ENCODE measurements at regions not wholly inside any gene's neighbourhood (a gene's known extent, or its start where the extent isn't known, plus 50 kb on each side); places are given as distances from the start of the nearest gene placed in this dataset.

GRCh38 chr9:14434971-14435718 lies 121.2 kb upstream of the NFIB start:
- Histone ChIP-seq H3K79me2 (no peaks in the 10 kb centered on the region), H3K36me3 (ENCODE audit: control insufficient read depth, insufficient read depth, low read length) (no peaks in the 10 kb centered on the region), H2AFZ (no peak overlapping the region), H3K4me2 (ENCODE audit: low read length) (no peak overlapping the region), H3K27me3 (ENCODE audit: control insufficient read depth, insufficient read depth, low read length) (no peaks in the 10 kb centered on the region), H3K4me3 (ENCODE audit: low read depth, low read length) (no peak overlapping the region), H3K9ac (no peak overlapping the region), H3K4me1 (no peaks in the 10 kb centered on the region), H3K9me3 (ENCODE audit: control insufficient read depth, low read length) (no peaks in the 10 kb centered on the region), H3K27ac (no peak overlapping the region)
- no peak for TF ChIP-seq CTCF (IDR thresholded peaks at IDR 0.05)

GRCh38 chr9:14434158-14434504 lies 120.2 kb upstream of the NFIB start:
- H3K4me2 ChIP-seq (ENCODE audit: low read length): no peak overlapping the region
- H3K4me3 ChIP-seq (ENCODE audit: low read depth, low read length): no peak overlapping the region
- H3K27me3 ChIP-seq (ENCODE audit: control insufficient read depth, insufficient read depth, low read length): no peaks in the 10 kb centered on the region
- no peaks in the 10 kb centered on the region for H3K9me3 ChIP-seq (ENCODE audit: control insufficient read depth, low read length)
- H3K36me3 ChIP-seq (ENCODE audit: control insufficient read depth, insufficient read depth, low read length): no peaks in the 10 kb centered on the region
- no peaks in the 10 kb centered on the region for H3K79me2 ChIP-seq
- H3K27ac ChIP-seq: no peak overlapping the region
- H3K4me1 ChIP-seq: no peaks in the 10 kb centered on the region
- no peak overlapping the region for H3K9ac ChIP-seq
- TF ChIP-seq CTCF (IDR thresholded peaks at IDR 0.05): no peak
- no peak overlapping the region for H2AFZ ChIP-seq

GRCh38 chr9:14433351-14434157 lies 119.6 kb upstream of the NFIB start:
- no peaks in the 10 kb centered on the region for H3K4me1 ChIP-seq
- no peaks in the 10 kb centered on the region for H3K36me3 ChIP-seq (ENCODE audit: control insufficient read depth, insufficient read depth, low read length)
- H3K9ac ChIP-seq: no peak overlapping the region
- no peak overlapping the region for H3K4me2 ChIP-seq (ENCODE audit: low read length)
- no peaks in the 10 kb centered on the region for H3K27me3 ChIP-seq (ENCODE audit: control insufficient read depth, insufficient read depth, low read length)
- no peaks in the 10 kb centered on the region for H3K79me2 ChIP-seq
- no peaks in the 10 kb centered on the region for H3K9me3 ChIP-seq (ENCODE audit: control insufficient read depth, low read length)
- H2AFZ ChIP-seq: no peak overlapping the region
- no peak for TF ChIP-seq CTCF (IDR thresholded peaks at IDR 0.05)
- no peak overlapping the region for H3K27ac ChIP-seq
- no peak overlapping the region for H3K4me3 ChIP-seq (ENCODE audit: low read depth, low read length)

GRCh38 chr9:14432666-14433350 lies 118.9 kb upstream of the NFIB start:
- H3K27me3 ChIP-seq (ENCODE audit: control insufficient read depth, insufficient read depth, low read length): no peaks in the 10 kb centered on the region
- no peak overlapping the region for H2AFZ ChIP-seq
- no peak overlapping the region for H3K27ac ChIP-seq
- H3K9ac ChIP-seq: no peak overlapping the region
- H3K4me2 ChIP-seq (ENCODE audit: low read length): no peak overlapping the region
- no peaks in the 10 kb centered on the region for H3K9me3 ChIP-seq (ENCODE audit: control insufficient read depth, low read length)
- H3K79me2 ChIP-seq: no peaks in the 10 kb centered on the region
- no peaks in the 10 kb centered on the region for H3K36me3 ChIP-seq (ENCODE audit: control insufficient read depth, insufficient read depth, low read length)
- H3K4me1 ChIP-seq: no peaks in the 10 kb centered on the region
- no peak for TF ChIP-seq CTCF (IDR thresholded peaks at IDR 0.05)
- H3K4me3 ChIP-seq (ENCODE audit: low read depth, low read length): no peak overlapping the region
